ENCODE measurements at regions not wholly inside any gene's neighbourhood (a gene's known extent, or its start where the extent isn't known, plus 50 kb on each side); places are given as distances from the start of the nearest gene placed in this dataset.

DNA sequence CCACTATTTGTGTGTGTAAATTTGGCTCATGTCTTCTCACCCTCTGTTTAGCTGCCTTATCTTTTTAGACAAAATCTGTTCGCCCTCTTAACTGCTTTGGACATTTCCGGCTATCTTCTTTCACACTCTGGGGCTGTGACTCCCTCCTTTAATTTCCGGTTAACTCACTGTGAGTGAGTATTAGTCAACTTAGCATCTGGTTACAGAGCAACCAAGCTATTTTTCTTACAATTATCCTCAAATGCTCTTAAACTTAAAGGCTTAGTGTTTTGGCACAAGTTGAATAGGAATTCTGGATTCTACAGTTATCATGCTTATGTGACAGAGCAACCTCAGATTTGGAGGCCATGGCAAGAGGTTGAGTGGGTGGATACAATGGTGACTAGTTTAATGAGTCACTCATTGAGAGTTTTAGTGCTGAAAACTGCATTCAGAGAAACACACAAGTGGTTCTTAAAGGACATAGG is 177.6 kb upstream of the SEMA3A start:
- no peak for TF ChIP-seq JUN (IDR thresholded peaks at IDR 0.05)
- no peak for TF ChIP-seq RAD21 (conservative IDR thresholded peaks at IDR 0.05 in 1 of 2, IDR thresholded peaks at IDR 0.05 in 1 of 2)
- TF ChIP-seq TFCP2L1 (CRISPR knock-in tag; IDR thresholded peaks at IDR 0.05), result no peak
- TF ChIP-seq SMC3 (IDR thresholded peaks at IDR 0.05), result no peak
- no peak for TF ChIP-seq MAZ (IDR thresholded peaks at IDR 0.05; ENCODE audit: borderline replicate concordance, low read depth, low read length)
- no peak for TF ChIP-seq HOXB5 (CRISPR knock-in tag; IDR thresholded peaks at IDR 0.05)
- no peak for TF ChIP-seq HOXA7 (CRISPR knock-in tag; IDR thresholded peaks at IDR 0.05)
- no peak for TF ChIP-seq EHF (CRISPR knock-in tag; IDR thresholded peaks at IDR 0.05)
- TF ChIP-seq CHD4 (IDR thresholded peaks at IDR 0.05; ENCODE audit: borderline replicate concordance), result no peak
- TF ChIP-seq KDM1A (IDR thresholded peaks at IDR 0.05; ENCODE audit: low read depth), result no peak
- TF ChIP-seq, protein P1, sequence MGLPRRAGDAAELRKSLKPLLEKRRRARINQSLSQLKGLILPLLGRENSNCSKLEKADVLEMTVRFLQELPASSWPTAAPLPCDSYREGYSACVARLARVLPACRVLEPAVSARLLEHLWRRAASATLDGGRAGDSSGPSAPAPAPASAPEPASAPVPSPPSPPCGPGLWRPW (IDR thresholded peaks at IDR 0.05), result no peak
- TF ChIP-seq ZSCAN20 (CRISPR knock-in tag; IDR thresholded peaks at IDR 0.05), result no peak
- TF ChIP-seq, protein P2, sequence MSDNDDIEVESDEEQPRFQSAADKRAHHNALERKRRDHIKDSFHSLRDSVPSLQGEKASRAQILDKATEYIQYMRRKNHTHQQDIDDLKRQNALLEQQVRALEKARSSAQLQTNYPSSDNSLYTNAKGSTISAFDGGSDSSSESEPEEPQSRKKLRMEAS (IDR thresholded peaks at IDR 0.05), result no peak
- no peak for TF ChIP-seq RFX5 (IDR thresholded peaks at IDR 0.05)
- TF ChIP-seq PHF8 (IDR thresholded peaks at IDR 0.05; ENCODE audit: borderline replicate concordance, low read depth), result no peak
- TF ChIP-seq, protein P3, sequence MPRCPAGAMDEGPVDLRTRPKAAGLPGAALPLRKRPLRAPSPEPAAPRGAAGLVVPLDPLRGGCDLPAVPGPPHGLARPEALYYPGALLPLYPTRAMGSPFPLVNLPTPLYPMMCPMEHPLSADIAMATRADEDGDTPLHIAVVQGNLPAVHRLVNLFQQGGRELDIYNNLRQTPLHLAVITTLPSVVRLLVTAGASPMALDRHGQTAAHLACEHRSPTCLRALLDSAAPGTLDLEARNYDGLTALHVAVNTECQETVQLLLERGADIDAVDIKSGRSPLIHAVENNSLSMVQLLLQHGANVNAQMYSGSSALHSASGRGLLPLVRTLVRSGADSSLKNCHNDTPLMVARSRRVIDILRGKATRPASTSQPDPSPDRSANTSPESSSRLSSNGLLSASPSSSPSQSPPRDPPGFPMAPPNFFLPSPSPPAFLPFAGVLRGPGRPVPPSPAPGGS (IDR thresholded peaks at IDR 0.05), result no peak
- TF ChIP-seq ESRRA (IDR thresholded peaks at IDR 0.05; ENCODE audit: borderline replicate concordance, low read length), result no peak
- no peak for ATAC-seq
- Histone ChIP-seq H3K4me1 (no peaks in the 10 kb centered on the region), H3K27ac (no peak overlapping the region), H3K4me3 (no peak overlapping the region), H3K4me2 (no peak overlapping the region), H3K9me3 (no peaks in the 10 kb centered on the region)
- POLR2A ChIA-PET, result no interaction called here
- FAIRE-seq, result no peak
- DNase-seq (ENCODE audit: low read depth in 1 of 2, low spot score in 1 of 2), result no peak
- CTCF ChIA-PET, result no interaction called here
- 90% methylated on average over 3 of the region's 3 CpGs for WGBS (ENCODE audit: missing lambda C conversion rate)

DNA sequence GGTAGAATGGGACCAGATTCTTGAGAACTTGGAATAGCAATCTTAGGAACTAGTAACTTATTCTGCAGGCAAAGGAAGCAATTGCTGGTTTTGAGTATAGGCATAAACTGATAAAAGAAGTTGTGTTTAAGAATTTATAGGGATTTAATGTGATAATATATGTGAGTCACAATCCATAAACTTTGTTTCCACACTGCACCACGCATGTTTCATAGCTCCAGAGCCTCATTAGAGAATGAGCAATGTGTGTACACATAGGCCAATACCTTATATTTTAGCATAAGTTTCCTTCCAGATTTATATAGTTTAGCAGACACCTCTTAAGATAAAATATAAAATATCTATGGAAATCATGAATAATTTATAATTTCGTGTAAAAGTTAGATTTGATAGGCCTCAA is 175.5 kb upstream of the SEMA3A start:
- TF ChIP-seq HEYL (CRISPR knock-in tag; IDR thresholded peaks at IDR 0.05), result no peak
- TF ChIP-seq SMC3 (IDR thresholded peaks at IDR 0.05), result no peak
- TF ChIP-seq, protein P4, sequence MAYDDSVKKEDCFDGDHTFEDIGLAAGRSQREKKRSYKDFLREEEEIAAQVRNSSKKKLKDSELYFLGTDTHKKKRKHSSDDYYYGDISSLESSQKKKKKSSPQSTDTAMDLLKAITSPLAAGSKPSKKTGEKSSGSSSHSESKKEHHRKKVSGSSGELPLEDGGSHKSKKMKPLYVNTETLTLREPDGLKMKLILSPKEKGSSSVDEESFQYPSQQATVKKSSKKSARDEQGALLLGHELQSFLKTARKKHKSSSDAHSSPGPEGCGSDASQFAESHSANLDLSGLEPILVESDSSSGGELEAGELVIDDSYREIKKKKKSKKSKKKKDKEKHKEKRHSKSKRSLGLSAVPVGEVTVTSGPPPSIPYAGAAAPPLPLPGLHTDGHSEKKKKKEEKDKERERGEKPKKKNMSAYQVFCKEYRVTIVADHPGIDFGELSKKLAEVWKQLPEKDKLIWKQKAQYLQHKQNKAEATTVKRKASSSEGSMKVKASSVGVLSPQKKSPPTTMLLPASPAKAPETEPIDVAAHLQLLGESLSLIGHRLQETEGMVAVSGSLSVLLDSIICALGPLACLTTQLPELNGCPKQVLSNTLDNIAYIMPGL (CRISPR knock-in tag; IDR thresholded peaks at IDR 0.05; ENCODE audit: borderline replicate concordance), result no peak
- no peak for TF ChIP-seq RAD21 (conservative IDR thresholded peaks at IDR 0.05 in 1 of 2, IDR thresholded peaks at IDR 0.05 in 1 of 2)
- TF ChIP-seq RFX5 (IDR thresholded peaks at IDR 0.05), result no peak
- TF ChIP-seq JUNB (IDR thresholded peaks at IDR 0.05), result no peak
- no peak for TF ChIP-seq HOXA7 (CRISPR knock-in tag; IDR thresholded peaks at IDR 0.05)
- TF ChIP-seq TP53 (CRISPR knock-in tag; IDR thresholded peaks at IDR 0.05), result no peak
- TF ChIP-seq, protein P2 (IDR thresholded peaks at IDR 0.05), result no peak
- no peak for TF ChIP-seq FOSL2 (IDR thresholded peaks at IDR 0.05)
- no peak for TF ChIP-seq FOSL2 (CRISPR knock-in tag; IDR thresholded peaks at IDR 0.05)
- TF ChIP-seq, protein P1 (IDR thresholded peaks at IDR 0.05), result no peak
- TF ChIP-seq RCOR1 (IDR thresholded peaks at IDR 0.05; ENCODE audit: low read depth, low read length), result no peak
- TF ChIP-seq CEBPB (IDR thresholded peaks at IDR 0.05), result no peak
- TF ChIP-seq, protein P5, sequence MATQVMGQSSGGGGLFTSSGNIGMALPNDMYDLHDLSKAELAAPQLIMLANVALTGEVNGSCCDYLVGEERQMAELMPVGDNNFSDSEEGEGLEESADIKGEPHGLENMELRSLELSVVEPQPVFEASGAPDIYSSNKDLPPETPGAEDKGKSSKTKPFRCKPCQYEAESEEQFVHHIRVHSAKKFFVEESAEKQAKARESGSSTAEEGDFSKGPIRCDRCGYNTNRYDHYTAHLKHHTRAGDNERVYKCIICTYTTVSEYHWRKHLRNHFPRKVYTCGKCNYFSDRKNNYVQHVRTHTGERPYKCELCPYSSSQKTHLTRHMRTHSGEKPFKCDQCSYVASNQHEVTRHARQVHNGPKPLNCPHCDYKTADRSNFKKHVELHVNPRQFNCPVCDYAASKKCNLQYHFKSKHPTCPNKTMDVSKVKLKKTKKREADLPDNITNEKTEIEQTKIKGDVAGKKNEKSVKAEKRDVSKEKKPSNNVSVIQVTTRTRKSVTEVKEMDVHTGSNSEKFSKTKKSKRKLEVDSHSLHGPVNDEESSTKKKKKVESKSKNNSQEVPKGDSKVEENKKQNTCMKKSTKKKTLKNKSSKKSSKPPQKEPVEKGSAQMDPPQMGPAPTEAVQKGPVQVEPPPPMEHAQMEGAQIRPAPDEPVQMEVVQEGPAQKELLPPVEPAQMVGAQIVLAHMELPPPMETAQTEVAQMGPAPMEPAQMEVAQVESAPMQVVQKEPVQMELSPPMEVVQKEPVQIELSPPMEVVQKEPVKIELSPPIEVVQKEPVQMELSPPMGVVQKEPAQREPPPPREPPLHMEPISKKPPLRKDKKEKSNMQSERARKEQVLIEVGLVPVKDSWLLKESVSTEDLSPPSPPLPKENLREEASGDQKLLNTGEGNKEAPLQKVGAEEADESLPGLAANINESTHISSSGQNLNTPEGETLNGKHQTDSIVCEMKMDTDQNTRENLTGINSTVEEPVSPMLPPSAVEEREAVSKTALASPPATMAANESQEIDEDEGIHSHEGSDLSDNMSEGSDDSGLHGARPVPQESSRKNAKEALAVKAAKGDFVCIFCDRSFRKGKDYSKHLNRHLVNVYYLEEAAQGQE (IDR thresholded peaks at IDR 0.05), result no peak
- no peak for TF ChIP-seq NPAS2 (CRISPR knock-in tag; IDR thresholded peaks at IDR 0.05; ENCODE audit: borderline replicate concordance)
- TF ChIP-seq HDAC2 (IDR thresholded peaks at IDR 0.05), result no peak
- no peak for TF ChIP-seq ZSCAN20 (CRISPR knock-in tag; IDR thresholded peaks at IDR 0.05)
- no peak for TF ChIP-seq CHD4 (IDR thresholded peaks at IDR 0.05; ENCODE audit: borderline replicate concordance)
- TF ChIP-seq RNF2 (IDR thresholded peaks at IDR 0.05; ENCODE audit: borderline replicate concordance, low read depth), result no peak
- no peak for TF ChIP-seq FOSB (CRISPR knock-in tag; IDR thresholded peaks at IDR 0.05)
- Histone ChIP-seq H3K4me2 (no peak overlapping the region), H3K27ac (no peak overlapping the region), H3K9me3 (no peaks in the 10 kb centered on the region), H3K4me3 (no peak overlapping the region), H3K4me1 (no peaks in the 10 kb centered on the region)
- ATAC-seq (no peak), DNase-seq (ENCODE audit: low read depth in 1 of 2, low spot score in 1 of 2) (no peak), FAIRE-seq (peak; percentile 56)
- ChIA-PET POLR2A (no interaction called here), CTCF (no interaction called here)
- WGBS (ENCODE audit: missing lambda C conversion rate), result 58% methylated on average over 2 of the region's 2 CpGs
